Breast epithelium (tissue), 3 donors: ENCODE measurements at regions not wholly inside any gene's neighbourhood (a gene's known extent, or its start where the extent isn't known, plus 50 kb on each side); places are given as distances from the start of the nearest gene placed in this dataset.

Experiments
- CTCF ChIP-seq, 3 donors: fragments of 450-650 bp; IDR thresholded peaks; one replicate each; pipeline ENCODE4 v1.5.1; 2016 to 2017; ENCODE audit warnings: antibody characterized with exemption in 3 of 3, mild to moderate bottlenecking in 3 of 3, moderate library complexity in 3 of 3
- POLR2A ChIP-seq: fragments of 450-650 bp; IDR thresholded peaks from one replicate; pipeline ENCODE4 v1.6.1; 2016; ENCODE audit warnings: antibody characterized with exemption, mild to moderate bottlenecking, moderate library complexity

DNA sequence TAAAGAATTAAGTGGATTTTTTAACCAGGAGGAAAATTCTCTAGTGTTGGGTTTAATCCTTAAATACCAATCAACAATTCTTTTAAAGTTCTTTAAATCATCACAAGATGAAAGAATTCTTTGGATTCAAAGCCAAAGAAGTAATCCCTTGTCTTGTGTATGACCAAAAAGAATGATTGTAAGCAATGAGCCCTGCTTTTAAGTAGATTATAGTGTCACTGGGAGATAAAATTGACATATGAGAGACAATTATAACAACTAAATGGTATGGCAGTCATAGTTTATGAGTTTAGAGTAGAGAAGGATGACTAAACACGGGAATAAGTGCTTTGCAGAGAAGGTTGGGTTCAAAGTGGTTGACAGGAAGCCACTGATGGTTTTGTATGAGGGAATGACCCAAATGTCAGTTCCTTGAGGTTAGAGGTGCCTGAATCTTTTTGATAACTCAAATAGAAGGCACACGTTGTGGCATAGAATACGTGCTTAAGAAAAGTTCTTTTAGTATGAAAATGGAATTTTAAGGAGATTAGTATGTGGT, 199.6 kb upstream of the TCF4 start:
- TF ChIP-seq POLR2A, result no peak
- TF ChIP-seq CTCF (IDR thresholded peaks at IDR 0.05), result no peak
